ENCODE measurements at regions not wholly inside any gene's neighbourhood (a gene's known extent, or its start where the extent isn't known, plus 50 kb on each side); places are given as distances from the start of the nearest gene placed in this dataset.

DNA sequence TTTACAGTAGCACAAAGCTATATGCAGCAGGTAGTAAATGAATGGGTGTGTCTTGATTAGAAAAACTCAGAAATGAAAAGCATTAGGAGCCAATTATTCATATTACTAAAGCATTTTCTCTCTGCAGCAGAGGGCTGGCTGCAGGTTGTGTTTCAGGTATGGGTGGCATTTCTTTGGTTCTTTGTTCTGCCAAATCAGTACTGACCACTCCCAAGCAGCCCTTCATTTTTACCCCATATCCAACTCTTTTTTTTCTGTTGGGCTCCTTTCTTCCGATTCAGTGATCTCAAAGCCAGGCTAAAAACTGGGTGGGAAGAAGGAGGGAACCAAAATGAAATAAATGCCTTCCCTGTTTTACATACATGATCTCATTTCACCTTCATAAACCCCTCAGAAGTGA lies 162.3 kb downstream of the SPRY1 start:
- no peak for DNase-seq

DNA sequence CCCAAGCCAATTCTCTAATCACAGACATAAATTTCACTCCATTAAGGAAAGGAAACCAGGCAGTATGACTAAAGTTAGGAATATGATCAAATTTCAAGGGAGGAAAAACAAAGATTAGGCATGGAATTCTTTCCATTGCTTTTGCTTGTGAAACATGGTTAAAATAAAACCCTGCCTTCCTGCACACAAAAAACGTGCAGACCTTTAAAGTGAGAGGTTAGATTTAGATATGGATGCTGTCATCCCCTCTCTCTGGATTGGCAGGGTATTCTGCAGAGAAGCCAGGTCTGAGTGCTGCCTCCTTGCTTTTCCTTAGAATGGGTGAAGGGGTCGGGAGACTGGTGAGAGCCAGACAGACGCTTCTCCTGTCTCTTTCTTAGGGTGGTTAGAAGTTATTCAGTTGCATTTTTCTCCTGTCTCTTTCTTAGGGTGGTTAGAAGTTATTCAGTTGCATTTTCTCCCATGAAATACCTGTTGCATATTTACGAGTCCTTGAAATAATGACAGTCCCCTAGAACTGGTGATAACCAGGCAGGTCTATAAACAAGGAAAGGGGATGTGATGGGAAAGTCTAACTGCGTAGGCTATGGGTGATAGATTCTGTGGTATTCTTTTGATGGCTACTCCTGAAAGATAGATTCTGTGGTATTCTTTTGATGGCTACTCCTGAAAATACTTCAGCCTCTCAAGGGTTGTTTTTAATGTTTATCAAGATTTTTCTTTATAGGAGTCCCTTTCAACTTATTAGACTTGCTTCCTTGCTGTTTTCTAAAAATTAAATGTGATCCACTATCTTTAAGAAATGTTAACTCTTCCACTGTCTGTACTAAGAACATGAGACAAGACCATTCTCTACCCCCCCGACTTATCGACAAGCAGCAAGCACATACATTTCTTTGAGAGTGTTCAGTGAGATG lies 163.6 kb downstream of the SPRY1 start:
- ATAC-seq (ENCODE audit: poor library complexity) (no peak), DNase-seq (no peak)
- intact Hi-C loops (cut with DNase I): loop anchor here (10.0 kb wide), 1 partner anchor 455 kb away; no protein-coding TSS in a partner anchor

More for the DNA sequence above, 162.3 kb downstream of the SPRY1 start:
- intact Hi-C loops (cut with DNase I): no loop called here
- no peak for ATAC-seq (ENCODE audit: poor library complexity)

DNA sequence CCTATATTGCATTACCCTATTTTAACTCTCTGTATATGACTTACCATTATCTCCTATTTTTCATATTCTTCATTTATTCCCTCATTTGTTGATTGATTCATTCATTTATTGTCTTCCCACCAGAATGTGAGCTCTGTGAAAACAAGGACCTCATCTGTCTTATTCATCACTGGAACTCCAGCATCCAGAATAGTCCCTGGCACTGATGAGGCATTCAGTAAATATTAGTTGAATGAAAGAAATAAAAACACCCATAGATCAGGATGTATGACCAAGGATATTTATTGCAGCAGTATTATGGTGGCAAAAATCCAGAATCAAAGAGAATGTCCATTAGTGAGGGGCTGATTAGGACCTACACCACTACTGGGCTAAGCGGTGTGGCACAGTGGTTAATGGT lies 164.9 kb downstream of the SPRY1 start:
- DNase-seq: no peak
- ATAC-seq (ENCODE audit: poor library complexity): no peak
- intact Hi-C loops (cut with DNase I): loop anchor here (10.0 kb wide), 1 partner anchor 457 kb away; no protein-coding TSS in a partner anchor

DNA sequence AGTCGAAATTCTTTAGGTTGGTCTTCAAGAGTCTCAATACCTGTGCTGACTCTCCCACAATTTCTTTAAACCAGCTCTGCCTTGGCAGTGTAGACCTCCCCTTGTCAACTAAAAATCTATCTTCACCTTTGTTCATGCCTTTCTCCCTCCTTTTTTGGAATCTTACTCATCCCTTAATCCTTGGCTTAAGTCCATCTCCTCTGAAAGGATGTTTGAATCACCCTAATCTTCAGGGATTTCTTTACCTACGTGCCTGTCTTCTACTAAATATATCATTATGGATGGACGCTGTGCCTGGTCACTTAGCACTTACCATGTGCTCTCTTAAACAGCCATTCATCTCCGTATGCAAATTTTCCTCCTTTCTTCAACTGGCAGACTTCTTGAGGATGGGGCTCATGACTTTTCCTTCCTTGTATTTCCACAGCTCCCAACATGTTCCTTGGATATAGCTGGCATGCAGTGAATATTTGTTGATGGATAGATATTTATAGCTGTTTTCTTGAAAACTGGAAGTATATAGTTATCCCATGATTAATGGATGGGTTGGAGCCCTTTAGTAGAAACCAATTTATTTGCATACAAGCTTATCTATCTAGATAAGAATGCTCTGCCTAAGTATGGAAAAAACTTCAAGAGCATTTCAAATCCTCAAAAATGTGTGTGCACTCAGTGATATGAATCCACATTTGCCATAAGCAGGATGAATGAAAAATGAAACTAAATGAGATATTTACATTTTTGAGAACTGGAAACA lies 166.6 kb downstream of the SPRY1 start:
- no peak for DNase-seq
- ATAC-seq (ENCODE audit: poor library complexity): no peak
- intact Hi-C loops (cut with DNase I): loop anchor here (10.0 kb wide), 1 partner anchor 458 kb away; no protein-coding TSS in a partner anchor

DNA sequence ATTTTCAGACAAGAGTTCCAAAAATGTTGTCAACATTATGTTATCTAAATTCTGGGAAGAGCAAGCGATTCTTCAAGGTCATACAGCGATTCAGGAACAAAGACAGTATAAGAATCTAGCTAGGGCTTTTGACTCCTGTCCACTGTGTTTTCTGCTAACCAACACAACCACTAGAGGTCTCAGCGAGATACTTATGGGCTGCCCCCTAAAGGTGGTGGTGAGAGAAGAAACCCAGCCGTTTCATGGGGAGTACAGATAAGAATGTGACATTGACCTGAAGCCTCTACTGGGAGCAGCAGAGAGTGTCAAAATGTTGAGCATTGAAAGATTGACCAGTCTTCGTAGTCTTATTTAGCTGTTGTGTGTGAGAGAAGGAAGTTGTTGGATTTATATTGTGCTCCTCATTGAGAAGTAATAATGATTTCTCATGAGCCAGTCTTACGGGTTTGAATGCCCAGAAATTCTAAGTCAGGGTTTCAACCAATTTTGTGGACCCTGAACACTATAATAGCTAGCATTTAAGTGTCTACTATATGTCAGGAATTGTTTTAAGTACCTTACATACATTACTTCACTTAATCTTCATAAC lies 168.3 kb downstream of the SPRY1 start:
- DNase-seq: no peak
- intact Hi-C loops (cut with DNase I): loop anchor here (10.0 kb wide), 1 partner anchor 460 kb away; no protein-coding TSS in a partner anchor
- peak; percentile 90 for ATAC-seq (ENCODE audit: poor library complexity)

DNA sequence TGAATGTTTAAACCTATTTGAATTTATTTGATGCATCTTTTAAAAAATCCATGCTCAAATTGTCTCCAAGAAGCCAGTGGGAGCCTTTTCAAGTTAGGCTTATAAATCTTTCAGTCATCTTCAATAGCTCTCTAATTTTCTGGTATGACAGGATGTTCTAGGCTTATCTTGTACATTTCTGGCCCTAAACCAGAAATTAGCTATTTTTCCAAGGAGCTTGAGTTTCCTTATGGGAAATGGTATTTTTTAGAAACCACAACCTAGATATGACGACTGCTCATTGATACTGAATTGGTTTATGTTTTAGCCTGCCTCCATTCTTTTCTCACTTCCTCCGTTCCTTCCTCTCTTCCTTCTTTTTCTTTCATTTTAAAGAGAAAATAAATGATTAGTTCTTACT lies 172.3 kb downstream of the SPRY1 start:
- intact Hi-C loops (cut with DNase I): loop anchor here (10.0 kb wide), 1 partner anchor 464 kb away; no protein-coding TSS in a partner anchor
- DNase-seq: no peak
- no peak for ATAC-seq (ENCODE audit: poor library complexity)

DNA sequence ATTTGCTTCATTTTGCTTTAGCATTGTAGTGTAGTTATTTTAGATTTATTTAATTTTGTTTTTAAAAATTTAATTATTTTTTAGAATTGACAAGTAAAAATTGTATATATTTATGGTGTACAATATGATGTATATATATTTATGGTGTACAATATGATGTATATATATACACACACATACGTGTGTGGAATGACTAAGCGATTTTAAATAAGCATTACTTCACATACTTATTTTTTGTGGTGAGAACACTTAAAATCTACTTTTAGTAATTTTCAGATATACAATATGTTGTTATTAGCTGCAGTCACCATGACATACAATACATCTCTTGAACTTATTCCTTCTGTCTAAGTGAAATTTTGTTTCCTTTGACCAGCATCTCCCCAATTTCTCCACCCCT lies 172.9 kb downstream of the SPRY1 start:
- ATAC-seq (ENCODE audit: poor library complexity) (no peak), DNase-seq (no peak)
- intact Hi-C loops (cut with DNase I): loop anchor here (10.0 kb wide), 1 partner anchor 465 kb away; no protein-coding TSS in a partner anchor

DNA sequence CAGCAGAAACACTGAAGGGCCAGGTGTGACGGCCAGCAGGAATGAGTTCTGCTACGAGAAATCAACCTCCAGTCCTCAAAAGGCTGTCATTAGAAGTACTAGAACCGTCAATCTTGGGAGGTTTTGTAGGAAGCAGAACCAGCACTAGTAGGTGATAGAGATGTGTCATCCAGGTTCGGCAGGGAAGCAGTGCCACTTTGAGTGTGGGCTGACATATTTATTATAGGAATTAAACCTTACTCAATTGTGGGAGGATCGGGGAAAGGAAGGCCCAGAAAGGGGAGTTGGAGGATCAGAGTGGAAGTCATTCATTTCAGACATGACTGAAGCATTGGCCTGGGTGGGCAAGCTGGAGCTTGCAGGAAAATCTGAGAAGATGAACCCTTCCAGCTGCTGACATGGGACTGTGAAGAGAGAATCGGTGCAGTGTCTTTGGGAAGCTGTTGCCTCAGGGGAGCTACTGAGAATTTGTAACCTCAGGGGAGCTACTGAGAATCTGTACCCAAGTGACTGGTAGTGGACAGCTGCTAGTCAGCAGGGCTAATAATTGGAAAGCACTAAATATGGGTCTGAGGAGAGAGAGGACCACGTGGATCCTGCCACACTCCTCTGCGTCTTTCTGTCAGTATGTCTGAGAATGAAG lies 177.4 kb downstream of the SPRY1 start:
- ATAC-seq (ENCODE audit: poor library complexity): no peak
- intact Hi-C loops (cut with DNase I): no loop called here

DNA sequence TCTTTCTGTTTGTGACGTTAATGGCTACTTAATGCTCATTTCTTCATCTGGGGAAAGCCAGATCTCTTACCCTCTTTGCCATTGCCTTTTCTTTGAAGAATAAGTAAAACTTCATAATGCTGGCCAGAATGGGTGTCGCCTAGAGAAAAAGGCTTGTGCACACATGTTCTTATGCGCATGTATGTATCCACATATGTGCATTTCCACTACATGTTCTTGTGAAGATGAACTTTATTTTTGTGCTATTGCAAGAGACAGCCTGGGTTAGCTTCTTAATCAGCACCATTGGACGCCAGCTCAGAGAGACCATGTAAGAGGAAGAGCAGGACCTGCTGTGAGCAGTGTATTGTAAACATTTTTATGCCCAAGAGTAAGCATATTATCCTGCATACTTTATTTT lies 178.7 kb downstream of the SPRY1 start:
- no peak for ATAC-seq (ENCODE audit: poor library complexity)

More for the DNA sequence above, 177.4 kb downstream of the SPRY1 start:
- DNase-seq: no peak

DNA sequence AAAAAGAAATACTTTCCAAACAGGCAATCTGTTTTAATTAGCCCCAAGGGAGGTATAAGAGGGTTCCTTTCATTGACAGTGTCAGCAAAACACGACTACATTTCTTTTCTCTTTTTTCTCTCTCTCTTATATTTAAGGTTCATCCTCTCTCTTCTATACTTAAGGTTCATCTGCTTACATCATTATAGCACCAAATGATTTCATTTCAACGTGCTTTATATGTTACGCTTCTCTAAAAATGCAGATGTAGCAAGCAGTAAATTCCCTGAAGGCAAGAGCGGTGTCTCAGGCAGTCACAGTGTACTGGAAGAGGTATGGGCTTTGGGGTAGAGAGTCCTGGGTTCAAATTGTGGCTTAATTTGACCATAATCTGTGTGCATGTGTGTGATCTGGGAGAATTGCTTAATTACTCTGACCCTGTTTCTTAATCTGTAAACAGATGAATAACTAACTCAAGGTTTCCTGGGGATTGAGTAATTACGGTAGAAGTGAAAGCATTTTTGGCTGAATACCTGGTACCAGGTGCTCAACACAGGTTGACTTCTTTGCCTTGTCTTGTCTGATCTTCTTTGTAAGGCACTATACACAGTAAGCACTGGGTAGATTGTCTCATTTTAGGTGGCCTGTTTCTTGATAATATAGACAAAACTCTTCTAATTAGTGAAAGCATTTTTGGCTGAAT lies 180.8 kb downstream of the SPRY1 start:
- intact Hi-C loops (cut with DNase I): no loop called here
- ATAC-seq (ENCODE audit: poor library complexity) (no peak), DNase-seq (no peak)

More for the DNA sequence above, 178.7 kb downstream of the SPRY1 start:
- DNase-seq: no peak
- intact Hi-C loops (cut with DNase I): no loop called here

DNA sequence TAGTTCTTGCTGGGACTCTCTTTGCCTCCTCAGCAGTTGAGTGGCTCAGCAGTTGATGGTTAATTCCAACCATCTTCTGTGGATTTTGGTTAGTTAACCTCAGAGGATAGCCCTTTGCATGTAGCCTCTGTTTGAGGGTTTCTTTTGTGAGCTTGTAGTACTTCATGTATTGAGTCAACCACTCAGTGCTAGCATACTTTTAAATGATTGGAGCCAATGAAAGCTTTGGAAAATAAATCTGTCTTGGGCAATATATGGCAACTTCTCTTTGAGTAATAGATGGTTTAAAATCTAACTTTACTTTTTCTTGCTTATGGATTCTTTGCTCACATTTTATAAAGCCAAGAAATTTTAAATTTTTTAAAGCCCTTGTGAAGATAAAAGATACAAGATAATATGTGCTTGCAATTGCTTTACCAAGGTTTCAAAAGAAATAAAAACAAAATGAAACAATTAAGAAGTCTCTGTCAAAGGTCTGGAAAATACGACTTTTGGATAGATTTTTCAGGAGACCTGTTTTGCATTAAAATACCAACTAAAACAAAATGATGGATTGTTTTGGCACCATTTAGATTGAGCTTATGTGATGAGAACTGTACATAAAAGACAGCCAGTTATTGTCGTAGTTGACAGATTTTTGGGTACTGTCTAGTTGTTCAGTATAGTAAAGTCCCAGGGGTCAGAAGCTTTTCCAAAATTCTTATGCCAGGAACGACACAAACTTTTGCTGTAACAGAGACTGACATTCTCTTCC lies 181.9 kb downstream of the SPRY1 start:
- ATAC-seq (ENCODE audit: poor library complexity): no peak
- no peak for DNase-seq
- intact Hi-C loops (cut with DNase I): no loop called here

DNA sequence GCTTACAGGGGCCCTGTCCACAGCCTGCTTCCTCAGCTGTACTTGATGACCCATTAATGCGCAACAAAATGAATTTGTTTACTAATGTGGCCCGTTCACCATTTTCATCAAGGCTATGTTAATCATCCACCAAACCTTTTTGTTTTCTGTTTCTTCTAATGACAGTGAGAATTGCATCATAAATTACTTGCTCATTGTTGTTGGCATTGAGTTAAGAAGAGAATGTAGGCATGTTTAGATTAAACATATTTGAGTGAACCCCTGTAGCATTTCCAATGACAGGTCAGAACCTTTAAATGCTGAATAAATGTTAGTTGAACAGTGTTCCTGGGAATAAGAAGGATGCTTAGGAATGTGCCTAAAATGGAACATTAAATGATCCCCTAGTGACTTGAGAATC lies 183.4 kb downstream of the SPRY1 start:
- ATAC-seq (ENCODE audit: poor library complexity) (no peak), DNase-seq (no peak)
- intact Hi-C loops (cut with DNase I): no loop called here

DNA sequence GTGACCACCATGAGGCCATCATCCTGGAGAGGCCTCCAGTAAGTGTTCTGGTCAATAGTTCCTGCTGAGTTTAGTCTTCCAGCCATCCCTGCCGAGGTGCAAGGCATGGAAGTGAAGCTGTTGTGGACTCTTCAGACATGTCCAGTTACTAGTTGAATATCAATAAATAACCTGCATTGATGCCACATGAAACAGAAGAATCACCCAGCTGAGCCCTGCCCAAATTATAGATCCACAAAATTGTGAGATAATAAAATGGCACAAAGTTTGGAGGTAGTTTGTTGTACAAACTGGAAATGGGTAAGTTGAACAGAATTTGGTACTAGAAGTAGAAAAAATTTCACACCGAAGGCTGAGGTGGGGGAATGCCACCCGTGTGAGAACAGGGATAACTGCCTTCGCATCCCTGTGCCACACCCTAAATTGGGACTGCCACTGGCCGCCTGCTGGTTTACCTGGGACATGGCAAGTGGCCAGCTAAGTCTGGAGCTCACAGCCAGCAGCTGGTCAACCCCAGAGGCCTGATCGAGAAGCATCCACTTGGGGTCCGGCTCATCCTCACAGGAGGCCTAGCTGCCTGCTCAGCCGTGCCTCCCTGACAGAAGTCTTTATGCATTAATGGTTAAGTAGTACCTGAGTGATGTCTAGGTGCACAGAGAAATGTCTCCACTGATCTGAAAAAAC lies 184.5 kb downstream of the SPRY1 start:
- no peak for DNase-seq
- intact Hi-C loops (cut with DNase I): no loop called here
- ATAC-seq (ENCODE audit: poor library complexity): no peak

DNA sequence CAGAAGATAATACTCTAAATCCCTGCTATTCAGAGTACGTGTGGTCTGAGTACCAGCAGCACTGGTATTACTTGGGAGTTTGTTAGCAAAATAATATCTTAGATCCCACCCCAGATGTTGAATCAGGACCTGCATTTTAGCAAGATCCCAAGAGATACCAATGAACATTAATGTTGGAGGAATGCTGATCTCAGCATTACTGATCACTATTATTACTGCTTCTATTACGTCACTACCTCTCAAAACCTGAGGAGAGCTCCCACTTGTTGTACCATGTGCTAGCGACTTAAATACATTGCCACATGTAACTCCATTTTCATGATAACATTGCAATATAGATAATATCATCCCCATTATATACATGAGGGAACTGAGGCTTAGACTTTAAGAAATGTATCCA lies 185.2 kb downstream of the SPRY1 start:
- DNase-seq: no peak
- ATAC-seq (ENCODE audit: poor library complexity): no peak
- intact Hi-C loops (cut with DNase I): no loop called here

DNA sequence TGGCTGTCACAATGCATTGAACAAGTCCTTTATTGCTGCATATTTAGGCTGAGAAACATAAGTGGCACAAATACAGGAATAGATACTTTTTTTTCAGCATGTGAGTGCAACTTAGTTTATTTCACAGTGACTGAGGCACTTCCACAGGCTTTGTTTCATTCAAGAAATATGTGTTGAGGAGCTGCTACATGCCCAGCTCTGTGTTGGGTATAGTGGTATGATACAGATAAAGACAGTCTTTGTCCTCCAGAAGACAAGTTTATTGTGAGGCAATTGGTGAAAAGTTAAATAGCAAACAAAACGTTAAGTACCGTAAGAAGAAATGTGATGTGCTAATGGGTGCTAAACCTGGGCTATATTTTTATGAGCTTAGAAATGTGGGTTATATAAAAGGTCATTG lies 186.4 kb downstream of the SPRY1 start:
- no peak for DNase-seq
- no peak for ATAC-seq (ENCODE audit: poor library complexity)
- intact Hi-C loops (cut with DNase I): no loop called here

DNA sequence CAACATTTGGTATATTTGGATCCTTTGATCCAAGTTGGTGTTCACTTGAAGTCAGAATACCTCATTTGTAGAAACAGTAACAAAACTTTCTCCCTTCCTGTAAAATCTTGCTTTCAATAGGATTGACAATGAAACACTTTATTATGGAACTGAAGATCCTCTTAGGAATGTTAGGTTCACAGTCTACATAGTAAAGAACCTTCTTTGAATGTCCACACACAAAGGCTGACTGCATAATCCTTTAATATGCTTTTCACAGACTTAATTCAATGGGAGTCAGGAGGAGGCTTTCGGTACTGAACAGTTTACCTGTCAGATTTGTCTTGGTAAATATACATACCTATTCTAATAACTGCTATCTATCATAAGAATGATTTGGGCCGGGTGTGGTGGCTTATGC lies 188.5 kb downstream of the SPRY1 start:
- ATAC-seq (ENCODE audit: poor library complexity) (no peak), DNase-seq (no peak)
- intact Hi-C loops (cut with DNase I): no loop called here

DNA sequence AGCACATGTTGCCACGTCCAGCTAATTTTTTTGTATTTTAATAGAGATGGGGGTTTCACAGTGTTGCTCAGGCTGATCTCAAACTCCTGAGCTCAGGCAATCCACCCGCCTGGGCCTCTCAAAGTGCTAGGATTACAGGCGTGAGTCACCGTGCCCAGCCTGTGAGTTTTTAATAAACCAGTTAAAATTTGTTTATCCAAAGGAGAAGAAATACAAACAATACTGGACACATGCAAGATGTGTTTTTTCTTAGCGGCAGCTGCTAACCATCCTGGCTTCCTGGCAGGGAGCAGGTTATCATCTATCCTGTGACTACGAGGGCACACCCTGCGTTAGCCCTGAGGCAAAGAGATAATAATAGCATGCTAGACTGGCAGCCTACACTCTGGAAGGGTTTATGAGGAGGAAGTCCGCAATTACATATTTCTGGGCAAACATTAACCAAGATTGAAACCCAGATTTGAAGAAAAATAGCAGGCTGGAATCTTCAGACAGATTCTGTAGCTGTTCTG lies 191.4 kb downstream of the SPRY1 start:
- intact Hi-C loops (cut with DNase I): no loop called here
- DNase-seq (no peak), ATAC-seq (ENCODE audit: poor library complexity) (peak; percentile 83)

Measured in Right ventricle myocardium superior (tissue), 1 donor.